HepG2 (cell line): ENCODE measurements at regions not wholly inside any gene's neighbourhood (a gene's known extent, or its start where the extent isn't known, plus 50 kb on each side); places are given as distances from the start of the nearest gene placed in this dataset.

Experiments
- BORCS8-MEF2B ChIP-seq: sonication (generic); formaldehyde crosslinking; IDR thresholded peaks from 2 replicates; pipeline ENCODE4 v1.8.0; 2022; ENCODE audit warnings: mild to moderate bottlenecking, missing genetic modification reagents
- CEBPB ChIP-seq: IDR thresholded peaks from 2 replicates; pipeline ENCODE4 v1.6.1; 2011; ENCODE audit warnings: low read depth, low read length, improper control_type of control experiment, borderline replicate concordance
- CHD4 ChIP-seq: fragments of 200-600 bp; sonication (generic); IDR thresholded peaks from 2 replicates; pipeline ENCODE4 v1.7.0; 2017; ENCODE audit warnings: mild to moderate bottlenecking, low read length, borderline replicate concordance
- DNMT3B ChIP-seq: conservative IDR thresholded peaks from 2 replicates; pipeline ENCODE4 v1.6.1; 2016; ENCODE audit warnings: missing biosample characterization, control low read depth
- HCFC1 ChIP-seq: fragments of 150-350 bp; IDR thresholded peaks from 2 replicates; pipeline ENCODE4 v1.6.1; 2014; ENCODE audit warnings: low read depth, low read length
- HDAC2 ChIP-seq: sonication (generic); formaldehyde crosslinking; IDR thresholded peaks from 2 replicates; pipeline ENCODE4 v1.4.0; 2020; ENCODE audit warnings: missing genetic modification reagents
- IRX3 ChIP-seq: sonication (generic); formaldehyde crosslinking; IDR thresholded peaks from 2 replicates; pipeline ENCODE4 v1.8.1; 2023; ENCODE audit warnings: mild to moderate bottlenecking, low read depth, missing genetic modification reagents, borderline replicate concordance
- MIER2 ChIP-seq: IDR thresholded peaks from 2 replicates; pipeline ENCODE4 v1.6.1; 2016; ENCODE audit warnings: missing biosample characterization, missing genetic modification reagents
- NFE2 ChIP-seq: sonication (generic); formaldehyde crosslinking; IDR thresholded peaks from 2 replicates; pipeline ENCODE4 v1.4.0; 2020; ENCODE audit warnings: missing genetic modification reagents
- NFKBIZ ChIP-seq: IDR thresholded peaks from 2 replicates; pipeline ENCODE4 v1.6.1; 2018; ENCODE audit warnings: missing genetic modification reagents, missing compliant biosample characterization
- NKX3-1 ChIP-seq: sonication (generic); formaldehyde crosslinking; IDR thresholded peaks from 2 replicates; pipeline ENCODE4 v1.5.0; 2020; ENCODE audit warnings: missing genetic modification reagents
- RBFOX2 ChIP-seq: fragments of 200-400 bp; formaldehyde crosslinking; IDR thresholded peaks from 2 replicates; pipeline ENCODE4 v1.6.1; 2017; ENCODE audit warnings: low read depth, mild to moderate bottlenecking, low read length
- RBM39 ChIP-seq: fragments of 200-400 bp; formaldehyde crosslinking; IDR thresholded peaks from one replicate; pipeline ENCODE4 v1.6.1; 2018; ENCODE audit warnings: antibody characterized with exemption, mild to moderate bottlenecking, low read depth, low read length; ENCODE audit not compliant: poor library complexity, severe bottlenecking
- RFXAP ChIP-seq: sonication (generic); formaldehyde crosslinking; IDR thresholded peaks from 2 replicates; pipeline ENCODE4 v1.4.0; 2020; ENCODE audit warnings: missing genetic modification reagents, borderline replicate concordance
- RXRB ChIP-seq: IDR thresholded peaks from 2 replicates; pipeline ENCODE4 v1.6.1; 2016; ENCODE audit warnings: borderline replicate concordance, missing genetic modification reagents, missing compliant biosample characterization
- SRY ChIP-seq: sonication (generic); formaldehyde crosslinking; IDR thresholded peaks from 2 replicates; pipeline ENCODE4 v1.8.0; 2022; ENCODE audit warnings: mild to moderate bottlenecking, missing genetic modification reagents
- TSC22D2 ChIP-seq: sonication (generic); formaldehyde crosslinking; IDR thresholded peaks from 2 replicates; pipeline ENCODE4 v1.5.1; 2020; ENCODE audit warnings: missing genetic modification reagents, mild to moderate bottlenecking, borderline replicate concordance
- U2AF2 ChIP-seq: fragments of 200-400 bp; formaldehyde crosslinking; IDR thresholded peaks from 2 replicates; pipeline ENCODE4 v1.6.1; 2017; ENCODE audit warnings: low read depth, mild to moderate bottlenecking, low read length
- WIZ ChIP-seq: sonication (generic); formaldehyde crosslinking; IDR thresholded peaks from 2 replicates; pipeline ENCODE4 v1.5.1; 2020; ENCODE audit warnings: mild to moderate bottlenecking, missing genetic modification reagents
- ZBTB1 ChIP-seq: sonication (generic); formaldehyde crosslinking; IDR thresholded peaks from 2 replicates; pipeline ENCODE4 v1.4.0; 2020; ENCODE audit warnings: missing genetic modification reagents, borderline replicate concordance
- ZFP41 ChIP-seq: sonication (generic); formaldehyde crosslinking; IDR thresholded peaks from 2 replicates; pipeline ENCODE4 v1.4.0; 2020; ENCODE audit warnings: mild to moderate bottlenecking, missing genetic modification reagents, borderline replicate concordance
- ZFY ChIP-seq: sonication (generic); formaldehyde crosslinking; IDR thresholded peaks from 2 replicates; pipeline ENCODE4 v1.4.0; 2020; ENCODE audit warnings: missing genetic modification reagents
- ZMAT3 ChIP-seq: sonication (generic); formaldehyde crosslinking; conservative IDR thresholded peaks from 2 replicates; pipeline ENCODE4 v1.7.0; 2021; ENCODE audit warnings: missing genetic modification reagents
- ZNF331 ChIP-seq: sonication (generic); formaldehyde crosslinking; IDR thresholded peaks from 2 replicates; pipeline ENCODE4 v1.4.0; 2020; ENCODE audit warnings: missing genetic modification reagents
- ZNF430 ChIP-seq: sonication (generic); formaldehyde crosslinking; IDR thresholded peaks from 2 replicates; pipeline ENCODE4 v1.9.0; 2021; ENCODE audit warnings: mild to moderate bottlenecking, missing genetic modification reagents
- ZNF441 ChIP-seq: sonication (generic); formaldehyde crosslinking; IDR thresholded peaks from 2 replicates; pipeline ENCODE4 v1.7.0; 2021; ENCODE audit warnings: missing genetic modification reagents, borderline replicate concordance
- ZNF543 ChIP-seq: sonication (generic); formaldehyde crosslinking; IDR thresholded peaks from 2 replicates; pipeline ENCODE4 v1.4.0; 2020; ENCODE audit warnings: mild to moderate bottlenecking, missing genetic modification reagents
- ZNF562 ChIP-seq: sonication (generic); formaldehyde crosslinking; IDR thresholded peaks from 2 replicates; pipeline ENCODE4 v1.8.0; 2022; ENCODE audit warnings: missing genetic modification reagents, borderline replicate concordance
- ZNF660 ChIP-seq: sonication (generic); formaldehyde crosslinking; IDR thresholded peaks from 2 replicates; pipeline ENCODE4 v1.5.1; 2020; ENCODE audit warnings: mild to moderate bottlenecking, low read depth, missing genetic modification reagents, borderline replicate concordance
- ZSCAN5A ChIP-seq: sonication (generic); formaldehyde crosslinking; IDR thresholded peaks from 2 replicates; pipeline ENCODE4 v1.8.0; 2022; ENCODE audit warnings: mild to moderate bottlenecking, missing genetic modification reagents, borderline replicate concordance
- TF ChIP-seq, protein P1 (sequence below): sonication (generic); formaldehyde crosslinking; IDR thresholded peaks from 2 replicates; pipeline ENCODE4 v1.8.0; 2022; ENCODE audit warnings: mild to moderate bottlenecking, missing genetic modification reagents
- TF ChIP-seq, protein P2 (sequence below): sonication (generic); formaldehyde crosslinking; IDR thresholded peaks from 2 replicates; pipeline ENCODE4 v1.4.0; 2020; ENCODE audit warnings: missing genetic modification reagents

DNA sequence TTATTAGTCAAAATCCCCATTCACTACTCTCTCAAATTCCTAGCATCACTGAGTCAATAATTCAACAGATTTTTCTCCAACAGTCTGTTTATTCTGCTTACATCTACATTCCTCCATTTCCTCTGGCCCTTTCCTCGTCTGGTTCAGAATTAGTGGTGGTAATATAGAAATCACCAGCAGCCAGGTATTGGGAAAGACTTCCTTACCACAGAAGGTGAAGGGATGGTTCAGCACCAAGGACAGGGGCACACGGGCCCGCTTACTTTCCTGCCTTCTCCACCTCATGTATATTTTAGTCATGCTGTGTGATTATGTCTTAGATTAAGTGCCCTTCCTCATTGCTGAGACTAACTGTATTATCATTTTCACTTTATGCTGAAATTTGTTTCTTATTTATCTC is 70.4 kb upstream of the APBB1IP start (continued):
- TF ChIP-seq ZNF660 (CRISPR knock-in tag) (no peak), DNMT3B (CRISPR knock-in tag) (0 out of 2 replicates have a peak, but pooled peaks have one; percentile 36), ZNF562 (CRISPR knock-in tag) (no peak), ZNF331 (CRISPR knock-in tag) (peak; percentile 48; the same call in 1 of the 2 replicates), NFE2 (CRISPR knock-in tag) (no peak), IRX3 (0 out of 2 replicates have a peak, but pooled peaks have one; percentile 36), RFXAP (CRISPR knock-in tag) (no peak), ZNF430 (CRISPR knock-in tag) (0 out of 2 replicates have a peak, but pooled peaks have one; percentile 21), NKX3-1 (CRISPR knock-in tag) (no peak), RXRB (CRISPR knock-in tag) (peak; percentile 26; the same call in 1 of the 2 replicates), TSC22D2 (CRISPR knock-in tag) (0 out of 2 replicates have a peak, but pooled peaks have one; percentile 48), ZFP41 (CRISPR knock-in tag) (no peak), WIZ (peak; percentile 85; the same call in 1 of the 2 replicates), HDAC2 (CRISPR knock-in tag) (peak; percentile 25; the same call in 1 of the 2 replicates), CHD4 (no peak), ZNF543 (CRISPR knock-in tag) (no peak), HCFC1 (no peak), NFKBIZ (no peak), BORCS8-MEF2B (CRISPR knock-in tag) (0 out of 2 replicates have a peak, but pooled peaks have one; percentile 25), ZSCAN5A (CRISPR knock-in tag) (no peak), ZNF441 (CRISPR knock-in tag) (peak; percentile 52; the same call in 1 of the 2 replicates), U2AF2 (no peak), RBFOX2 (no peak), ZMAT3 (CRISPR knock-in tag) (0 out of 2 replicates have a peak, but pooled peaks have one; percentile 30), ZBTB1 (no peak), MIER2 (CRISPR knock-in tag) (peak; percentile 97), SRY (CRISPR knock-in tag) (no peak), CEBPB (peak; percentile 53; the same call in 1 of the 2 replicates), ZFY (CRISPR knock-in tag) (no peak), RBM39 (no peak)
- TF ChIP-seq, protein P1, sequence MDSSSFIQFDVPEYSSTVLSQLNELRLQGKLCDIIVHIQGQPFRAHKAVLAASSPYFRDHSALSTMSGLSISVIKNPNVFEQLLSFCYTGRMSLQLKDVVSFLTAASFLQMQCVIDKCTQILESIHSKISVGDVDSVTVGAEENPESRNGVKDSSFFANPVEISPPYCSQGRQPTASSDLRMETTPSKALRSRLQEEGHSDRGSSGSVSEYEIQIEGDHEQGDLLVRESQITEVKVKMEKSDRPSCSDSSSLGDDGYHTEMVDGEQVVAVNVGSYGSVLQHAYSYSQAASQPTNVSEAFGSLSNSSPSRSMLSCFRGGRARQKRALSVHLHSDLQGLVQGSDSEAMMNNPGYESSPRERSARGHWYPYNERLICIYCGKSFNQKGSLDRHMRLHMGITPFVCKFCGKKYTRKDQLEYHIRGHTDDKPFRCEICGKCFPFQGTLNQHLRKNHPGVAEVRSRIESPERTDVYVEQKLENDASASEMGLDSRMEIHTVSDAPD (CRISPR knock-in tag) = no peak
- TF ChIP-seq, protein P2, sequence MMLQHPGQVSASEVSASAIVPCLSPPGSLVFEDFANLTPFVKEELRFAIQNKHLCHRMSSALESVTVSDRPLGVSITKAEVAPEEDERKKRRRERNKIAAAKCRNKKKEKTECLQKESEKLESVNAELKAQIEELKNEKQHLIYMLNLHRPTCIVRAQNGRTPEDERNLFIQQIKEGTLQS (CRISPR knock-in tag) = no peak
